Mesothelial cell of epicardium (in vitro differentiated cells): ENCODE measurements at regions not wholly inside any gene's neighbourhood (a gene's known extent, or its start where the extent isn't known, plus 50 kb on each side); places are given as distances from the start of the nearest gene placed in this dataset.

Experiments used
- DNase-seq, 2 experiments: peaks; one replicate each; pipeline ENCODE4 v3.0.0; 2021; ENCODE audit warnings: low spot score in 2 of 2; ENCODE audit not compliant: unreplicated experiment in 2 of 2
- H3K27ac Mint-ChIP-seq: 2 replicates; pipeline ENCODE4 v1.8.0; 2021; ENCODE audit warnings: mixed read lengths
- H3K27me3 Mint-ChIP-seq: 2 replicates; pipeline ENCODE4 v1.8.0; 2021; ENCODE audit warnings: low read depth, mixed read lengths
- H3K36me3 Mint-ChIP-seq: 2 replicates; pipeline ENCODE4 v1.8.0; 2021; ENCODE audit warnings: mixed read lengths
- H3K4me1 Mint-ChIP-seq: 2 replicates; pipeline ENCODE4 v1.8.0; 2021; ENCODE audit warnings: mixed read lengths
- H3K4me3 Mint-ChIP-seq: 2 replicates; pipeline ENCODE4 v1.8.0; 2021; ENCODE audit warnings: mild to moderate bottlenecking, moderate library complexity, mixed read lengths
- H3K9me3 Mint-ChIP-seq: 2 replicates; pipeline ENCODE4 v1.8.0; 2021; ENCODE audit warnings: mixed read lengths
- TF ChIP-seq, protein P1 (sequence below): fragments of 200-600 bp; sonication (generic); IDR thresholded peaks from one replicate; pipeline ENCODE4 v1.5.0; 2021; ENCODE audit warnings: antibody characterized with exemption; ENCODE audit not compliant: unreplicated experiment

DNA sequence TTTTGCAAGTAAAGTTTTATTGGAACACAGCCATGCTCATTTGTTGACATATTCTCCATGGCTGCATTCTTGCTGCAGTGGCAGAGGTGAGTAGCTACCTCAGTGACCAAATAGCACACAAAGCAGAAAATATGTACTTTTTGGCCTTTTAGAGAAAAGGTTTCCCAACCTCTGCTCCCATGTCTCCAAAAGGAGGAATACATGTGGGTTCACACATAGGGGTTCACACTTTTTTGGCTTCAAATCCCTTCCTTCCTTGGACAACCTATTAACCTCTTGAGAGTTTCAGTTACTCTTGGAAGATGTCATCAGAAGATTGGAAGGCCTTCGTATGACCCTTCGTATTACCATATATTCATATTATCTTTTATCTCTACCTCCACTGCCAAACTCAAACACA is 285.1 kb upstream of the TUT7 start:
- no peaks in the 10 kb centered on the region for H3K9me3 Mint-ChIP-seq

DNA sequence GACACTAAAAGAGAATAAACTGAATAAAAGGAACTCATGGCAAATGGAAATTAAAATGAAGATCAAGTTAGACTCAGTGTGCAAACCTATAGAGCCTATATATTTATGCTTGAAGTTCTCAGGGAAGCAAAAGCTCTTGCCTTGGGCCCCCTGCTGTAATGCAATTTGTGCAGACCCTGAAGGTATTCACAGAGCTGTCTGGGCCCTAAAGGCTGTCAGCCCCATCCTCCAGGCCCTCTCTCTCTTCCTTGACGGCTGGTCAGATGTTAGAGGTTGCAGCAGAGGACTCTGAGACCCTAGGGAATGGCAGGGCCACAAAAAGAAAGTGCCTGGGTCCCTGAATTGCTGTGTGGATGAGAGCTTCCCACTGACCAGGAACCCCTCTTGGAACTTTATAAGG is 283.9 kb upstream of the TUT7 start:
- peaks cover 14% of the 10 kb centered on the region for H3K27me3 Mint-ChIP-seq
- no peaks in the 10 kb centered on the region for H3K36me3 Mint-ChIP-seq
- no peak for DNase-seq
- H3K27ac Mint-ChIP-seq: no peak overlapping the region
- TF ChIP-seq, protein P1, sequence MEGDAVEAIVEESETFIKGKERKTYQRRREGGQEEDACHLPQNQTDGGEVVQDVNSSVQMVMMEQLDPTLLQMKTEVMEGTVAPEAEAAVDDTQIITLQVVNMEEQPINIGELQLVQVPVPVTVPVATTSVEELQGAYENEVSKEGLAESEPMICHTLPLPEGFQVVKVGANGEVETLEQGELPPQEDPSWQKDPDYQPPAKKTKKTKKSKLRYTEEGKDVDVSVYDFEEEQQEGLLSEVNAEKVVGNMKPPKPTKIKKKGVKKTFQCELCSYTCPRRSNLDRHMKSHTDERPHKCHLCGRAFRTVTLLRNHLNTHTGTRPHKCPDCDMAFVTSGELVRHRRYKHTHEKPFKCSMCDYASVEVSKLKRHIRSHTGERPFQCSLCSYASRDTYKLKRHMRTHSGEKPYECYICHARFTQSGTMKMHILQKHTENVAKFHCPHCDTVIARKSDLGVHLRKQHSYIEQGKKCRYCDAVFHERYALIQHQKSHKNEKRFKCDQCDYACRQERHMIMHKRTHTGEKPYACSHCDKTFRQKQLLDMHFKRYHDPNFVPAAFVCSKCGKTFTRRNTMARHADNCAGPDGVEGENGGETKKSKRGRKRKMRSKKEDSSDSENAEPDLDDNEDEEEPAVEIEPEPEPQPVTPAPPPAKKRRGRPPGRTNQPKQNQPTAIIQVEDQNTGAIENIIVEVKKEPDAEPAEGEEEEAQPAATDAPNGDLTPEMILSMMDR: no peak
- no peaks in the 10 kb centered on the region for H3K9me3 Mint-ChIP-seq
- no peak overlapping the region for H3K4me3 Mint-ChIP-seq
- H3K4me1 Mint-ChIP-seq: peaks cover 51% of the 10 kb centered on the region

More for the DNA sequence above, 285.1 kb upstream of the TUT7 start:
- no peaks in the 10 kb centered on the region for H3K36me3 Mint-ChIP-seq
- DNase-seq: no peak
- TF ChIP-seq, protein P1: no peak
- peaks cover 51% of the 10 kb centered on the region for H3K4me1 Mint-ChIP-seq
- H3K4me3 Mint-ChIP-seq: no peak overlapping the region
- H3K27me3 Mint-ChIP-seq: peaks cover 17% of the 10 kb centered on the region
- no peak overlapping the region for H3K27ac Mint-ChIP-seq

DNA sequence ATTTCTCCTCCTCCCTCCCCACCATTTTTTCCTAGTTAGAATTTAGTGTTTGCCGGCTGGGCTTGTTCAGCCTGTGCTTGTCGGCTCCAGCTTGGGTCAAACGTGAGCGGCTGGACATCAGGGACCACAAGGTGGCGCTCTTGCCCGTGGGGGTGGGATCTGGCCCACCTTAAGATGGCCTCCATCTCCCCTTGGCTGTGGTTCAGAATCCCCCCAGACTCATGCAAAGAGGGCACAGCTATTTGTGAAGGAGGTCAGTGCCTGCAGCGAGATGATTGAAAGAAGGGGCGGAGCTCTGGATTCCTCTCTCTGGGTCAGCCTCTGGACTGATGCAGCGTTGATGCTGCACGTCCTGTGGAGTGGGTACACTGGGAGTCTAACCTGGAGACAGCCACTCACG is 283.3 kb upstream of the TUT7 start:
- Mint-ChIP-seq H3K4me1 (peaks cover 48% of the 10 kb centered on the region), H3K27ac (no peak overlapping the region)
- DNase-seq: peak; percentile 36 to 65

DNA sequence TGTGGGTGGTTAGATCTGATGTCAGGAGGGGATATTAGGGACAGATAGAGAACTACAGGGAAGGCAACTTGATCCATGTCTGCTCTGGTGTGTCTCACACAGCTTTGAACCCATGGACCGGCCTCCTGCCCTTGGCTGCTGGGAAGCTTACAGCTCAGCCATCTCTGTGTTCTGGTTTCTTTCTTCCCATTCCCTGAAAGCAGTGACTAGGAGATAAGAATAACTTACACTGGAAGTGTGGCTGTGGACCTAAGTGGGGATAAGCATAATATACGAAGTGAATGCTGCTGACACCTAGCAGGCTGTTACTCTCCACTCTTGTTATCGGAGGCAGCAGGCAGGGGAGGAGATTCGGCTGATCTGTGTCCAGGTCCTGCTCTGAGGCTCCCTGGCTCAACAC is 282.3 kb upstream of the TUT7 start:
- peaks cover 52% of the 10 kb centered on the region for H3K4me1 Mint-ChIP-seq
- H3K27me3 Mint-ChIP-seq: peaks cover under 1% of the 10 kb centered on the region
- no peak for DNase-seq
- no peaks in the 10 kb centered on the region for H3K9me3 Mint-ChIP-seq
- no peak overlapping the region for H3K4me3 Mint-ChIP-seq
- TF ChIP-seq, protein P1: no peak
- no peak overlapping the region for H3K27ac Mint-ChIP-seq
- H3K36me3 Mint-ChIP-seq: no peaks in the 10 kb centered on the region

More for the DNA sequence above, 283.3 kb upstream of the TUT7 start:
- H3K36me3 Mint-ChIP-seq: no peaks in the 10 kb centered on the region
- H3K9me3 Mint-ChIP-seq: no peaks in the 10 kb centered on the region
- H3K4me3 Mint-ChIP-seq: no peak overlapping the region
- TF ChIP-seq, protein P1: peak; percentile 61
- peaks cover 10% of the 10 kb centered on the region for H3K27me3 Mint-ChIP-seq

DNA sequence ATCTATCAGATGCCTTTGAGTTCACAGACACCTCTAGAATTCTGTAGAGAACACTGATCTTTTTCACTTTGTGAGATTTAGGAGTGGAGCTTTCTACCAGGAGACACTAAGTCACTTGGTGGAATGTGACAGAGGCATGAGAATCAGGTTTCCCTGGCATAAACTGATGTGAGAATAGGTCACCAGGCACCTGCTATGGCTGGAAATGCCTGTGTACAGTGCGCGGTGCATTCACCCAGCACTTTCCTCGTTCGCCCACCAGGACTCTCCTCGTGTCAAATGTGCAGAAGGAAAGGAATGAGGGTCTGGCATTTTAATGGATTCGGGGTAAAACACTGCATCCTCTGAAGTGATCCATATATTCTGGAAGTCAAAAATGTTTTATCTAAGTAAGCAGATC is 281.8 kb upstream of the TUT7 start:
- no peak overlapping the region for H3K4me3 Mint-ChIP-seq
- TF ChIP-seq, protein P1: no peak
- no peak overlapping the region for H3K27ac Mint-ChIP-seq
- no peaks in the 10 kb centered on the region for H3K27me3 Mint-ChIP-seq
- DNase-seq: no peak
- no peaks in the 10 kb centered on the region for H3K36me3 Mint-ChIP-seq
- H3K9me3 Mint-ChIP-seq: no peaks in the 10 kb centered on the region
- peaks cover 52% of the 10 kb centered on the region for H3K4me1 Mint-ChIP-seq

DNA sequence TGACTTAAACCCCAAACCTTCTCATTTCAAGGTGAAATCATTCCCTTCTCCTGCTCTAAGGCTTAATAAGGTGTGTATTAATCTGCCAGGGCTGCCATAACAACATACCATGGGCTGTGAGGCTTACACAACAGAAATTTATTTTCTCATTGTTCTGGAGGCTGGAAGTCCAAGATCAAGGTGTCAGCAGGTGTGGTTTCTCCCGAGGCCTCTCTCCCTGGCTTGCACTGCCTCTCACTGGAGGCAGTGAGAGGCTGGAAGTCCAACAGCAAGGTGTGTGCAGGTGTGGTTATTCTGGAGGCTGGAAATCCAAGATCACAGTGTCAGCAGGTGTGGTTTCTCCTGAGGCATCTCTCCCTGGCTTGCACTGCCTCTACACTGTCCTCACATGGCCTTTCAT is 280.3 kb upstream of the TUT7 start:
- H3K9me3 Mint-ChIP-seq: no peaks in the 10 kb centered on the region
- TF ChIP-seq, protein P1: no peak
- H3K4me1 Mint-ChIP-seq: peaks cover 44% of the 10 kb centered on the region
- H3K4me3 Mint-ChIP-seq: no peak overlapping the region
- no peak for DNase-seq
- H3K27me3 Mint-ChIP-seq: no peaks in the 10 kb centered on the region
- H3K27ac Mint-ChIP-seq: no peak overlapping the region
- H3K36me3 Mint-ChIP-seq: no peaks in the 10 kb centered on the region
